SHP77 treated with DMSO at 0.1 percent for 48 hours (cell line): ENCODE measurements at regions not wholly inside any gene's neighbourhood (a gene's known extent, or its start where the extent isn't known, plus 50 kb on each side); places are given as distances from the start of the nearest gene placed in this dataset.
"Not testable (repeated sequence)": the region's sequence is repeated elsewhere in the genome, so short reads cannot be mapped to it uniquely, and the experiment has no call there.

Experiments used
- DNase-seq: peaks from one replicate; lab custom pipeline; 2025; lab: John Stamatoyannopoulos, UW

DNA sequence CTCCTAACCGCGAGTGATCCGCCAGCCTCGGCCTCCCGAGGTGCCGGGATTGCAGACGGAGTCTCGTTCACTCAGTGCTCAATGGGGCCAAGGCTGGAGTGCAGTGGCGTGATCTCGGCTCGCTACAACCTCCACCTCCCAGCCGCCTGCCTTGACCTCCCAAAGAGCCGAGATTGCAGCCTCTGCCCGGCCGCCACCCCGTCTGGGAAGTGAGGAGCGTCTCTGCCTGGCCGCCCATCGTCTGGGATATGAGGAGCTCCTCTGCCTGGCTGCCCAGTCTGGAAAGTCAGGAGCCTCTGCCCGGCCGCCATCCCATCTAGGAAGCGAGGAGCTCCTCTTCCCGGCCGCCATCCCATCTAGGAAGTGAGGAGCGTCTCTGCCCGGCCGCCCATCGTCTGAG lies 58.8 kb upstream of the ANKRD30BL start:
- not testable (repeated sequence) for DNase-seq

GRCh38 chr2:132221886-132222285 lies 60.1 kb upstream of the ANKRD30BL start:
- not testable (repeated sequence) for DNase-seq

DNA sequence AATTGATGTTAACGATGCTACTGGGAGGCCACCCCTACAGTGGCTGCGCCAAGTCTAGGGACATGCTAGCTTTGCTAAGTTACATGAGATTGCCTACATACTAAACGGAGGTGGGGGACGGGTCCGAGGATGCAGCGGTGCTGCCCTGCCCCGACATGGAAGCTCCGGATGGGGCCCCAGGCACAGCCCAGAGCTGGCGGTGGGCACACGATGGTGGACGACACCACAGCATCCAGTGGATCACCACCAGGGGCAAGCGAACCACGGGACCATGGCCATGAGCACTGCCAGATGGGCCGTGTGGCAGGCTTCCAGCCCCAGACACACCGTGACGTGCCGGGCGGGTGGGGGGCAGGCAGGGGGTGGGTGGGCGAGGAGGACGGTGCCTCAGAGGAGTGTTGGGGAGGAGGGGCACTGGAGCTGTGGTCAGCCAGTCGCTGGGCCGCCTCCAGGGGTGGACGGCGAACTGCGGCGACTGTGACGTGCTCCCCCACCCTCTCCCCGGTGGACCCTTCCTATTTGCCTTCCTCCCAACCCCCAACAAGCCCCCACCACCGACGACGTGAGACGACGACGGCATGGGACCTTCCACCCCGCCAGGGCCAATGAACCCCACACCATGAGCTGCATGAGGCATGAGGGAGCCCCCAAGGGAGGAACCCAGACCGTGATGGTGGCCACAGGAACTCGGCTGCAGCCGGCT lies 90.6 kb upstream of the ANKRD30BL start:
- DNase-seq = no peak

DNA sequence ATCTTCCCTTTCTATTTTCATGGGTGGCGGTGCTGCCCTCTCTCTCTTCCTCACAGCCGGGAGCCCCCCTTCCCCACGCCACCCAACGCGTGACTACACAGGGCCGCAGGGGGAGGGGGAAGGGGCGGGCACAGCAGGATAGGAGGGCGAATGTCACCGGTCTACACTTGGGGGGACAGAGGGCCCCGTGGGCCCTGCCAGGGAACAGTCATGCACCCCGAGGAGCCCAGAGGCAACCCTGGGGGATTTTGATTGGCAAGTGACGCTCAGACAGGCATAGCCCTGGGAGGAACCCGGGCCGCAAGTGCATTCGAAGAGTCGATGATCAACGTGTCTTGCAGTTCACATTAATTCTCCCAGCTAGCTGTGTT lies 91.1 kb upstream of the ANKRD30BL start:
- DNase-seq = no peak

GRCh38 chr2:132253496-132254305 lies 91.9 kb upstream of the ANKRD30BL start:
- no peak for DNase-seq

DNA sequence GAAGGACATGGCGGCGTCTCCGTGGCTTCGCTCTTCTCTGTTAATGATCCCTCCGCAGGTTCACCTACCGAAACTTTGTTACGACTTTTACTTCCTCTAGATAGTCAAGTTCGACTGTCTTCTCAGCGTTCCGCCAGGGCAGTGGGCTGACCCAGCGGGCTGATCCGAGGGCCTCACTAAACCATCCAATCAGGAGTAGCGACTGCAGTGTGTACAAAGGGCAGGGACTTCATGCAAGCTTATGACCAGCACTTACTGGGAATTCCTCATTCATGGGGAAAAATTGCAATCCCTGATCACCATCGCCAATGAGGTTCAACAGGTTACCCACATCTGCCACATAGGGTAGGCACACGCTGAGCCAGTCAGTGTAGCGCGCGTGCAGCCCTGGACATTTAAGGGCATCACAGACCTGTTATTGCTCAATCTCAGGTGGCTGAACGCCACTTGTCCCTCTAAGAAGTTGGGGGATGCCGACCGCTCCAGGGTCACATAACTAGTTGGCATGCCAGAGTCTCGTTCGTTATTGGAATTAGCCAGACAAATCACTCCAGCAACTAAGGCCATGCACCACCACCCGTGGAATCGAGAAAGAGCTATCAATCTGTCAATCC lies 92.7 kb upstream of the ANKRD30BL start:
- DNase-seq = not testable (repeated sequence)

DNA sequence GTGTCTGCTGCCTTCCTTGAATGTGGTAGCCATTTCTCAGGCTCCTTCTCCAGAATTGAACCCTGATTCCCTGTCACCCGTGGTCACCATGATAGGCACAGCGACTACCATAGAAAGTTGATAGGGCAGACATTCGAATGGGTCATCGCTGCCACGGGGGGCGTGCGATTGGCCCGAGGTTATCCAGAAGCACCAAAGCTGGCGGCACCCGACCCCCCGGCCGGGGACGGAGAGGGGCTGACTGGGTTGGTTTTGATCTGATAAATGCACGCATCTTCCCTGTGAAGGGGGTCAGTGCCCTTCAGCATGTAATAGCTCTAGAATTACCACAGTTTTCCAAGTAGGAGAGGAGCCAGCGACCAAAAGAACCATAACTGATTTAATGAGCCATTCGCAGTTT lies 94.0 kb upstream of the ANKRD30BL start:
- DNase-seq = no peak

DNA sequence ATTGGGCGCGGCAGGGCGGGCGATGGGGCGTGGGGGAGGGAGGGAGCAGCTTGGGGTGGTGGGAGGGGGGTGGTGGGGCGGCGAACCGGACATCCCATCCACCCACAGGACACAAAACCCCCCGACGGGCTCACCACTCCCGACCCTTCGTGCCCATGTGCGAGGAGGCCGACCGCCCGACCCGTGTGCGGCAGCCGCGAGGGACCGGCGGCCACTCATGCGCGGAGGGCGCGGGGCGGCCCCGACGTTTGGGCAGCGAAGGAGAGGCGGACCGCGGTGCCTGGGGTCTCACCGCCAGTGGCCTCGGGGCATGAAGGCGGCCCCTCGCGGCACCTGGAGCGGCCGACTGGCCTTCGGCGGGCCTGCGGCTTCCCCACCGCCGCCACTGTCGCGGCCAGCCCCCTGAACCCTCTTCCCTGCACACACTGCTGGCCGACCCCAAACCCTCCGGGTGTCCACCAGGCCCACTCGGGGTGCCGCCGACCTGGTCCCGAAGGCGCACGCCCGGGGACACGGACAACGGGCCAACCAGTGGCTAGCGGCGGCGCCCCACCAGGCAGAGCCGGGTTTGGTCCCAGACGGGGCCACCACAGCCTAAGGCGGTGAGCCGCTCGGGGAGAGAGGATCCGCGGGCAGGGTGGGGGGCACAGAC lies 94.6 kb upstream of the ANKRD30BL start:
- DNase-seq = no peak

DNA sequence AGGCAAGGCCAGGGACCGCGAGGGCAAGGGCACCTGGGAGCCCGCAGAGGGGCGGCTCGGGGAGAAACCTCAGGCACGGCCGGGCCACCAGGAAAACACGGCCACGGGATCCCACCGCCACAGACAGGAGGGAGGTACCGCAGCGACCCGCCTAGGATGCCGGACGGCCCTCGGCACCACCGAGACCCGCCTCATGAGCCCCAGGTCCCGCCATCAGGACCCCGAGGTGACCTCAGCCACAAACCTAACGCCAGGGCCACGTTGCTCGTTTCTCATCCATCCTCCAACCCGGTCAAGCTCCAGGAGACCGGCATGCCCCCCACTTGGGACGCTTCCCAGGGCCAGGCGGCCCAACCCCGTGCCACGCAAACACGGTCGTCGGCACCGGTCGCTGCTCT lies 95.2 kb upstream of the ANKRD30BL start:
- not testable (repeated sequence) for DNase-seq

DNA sequence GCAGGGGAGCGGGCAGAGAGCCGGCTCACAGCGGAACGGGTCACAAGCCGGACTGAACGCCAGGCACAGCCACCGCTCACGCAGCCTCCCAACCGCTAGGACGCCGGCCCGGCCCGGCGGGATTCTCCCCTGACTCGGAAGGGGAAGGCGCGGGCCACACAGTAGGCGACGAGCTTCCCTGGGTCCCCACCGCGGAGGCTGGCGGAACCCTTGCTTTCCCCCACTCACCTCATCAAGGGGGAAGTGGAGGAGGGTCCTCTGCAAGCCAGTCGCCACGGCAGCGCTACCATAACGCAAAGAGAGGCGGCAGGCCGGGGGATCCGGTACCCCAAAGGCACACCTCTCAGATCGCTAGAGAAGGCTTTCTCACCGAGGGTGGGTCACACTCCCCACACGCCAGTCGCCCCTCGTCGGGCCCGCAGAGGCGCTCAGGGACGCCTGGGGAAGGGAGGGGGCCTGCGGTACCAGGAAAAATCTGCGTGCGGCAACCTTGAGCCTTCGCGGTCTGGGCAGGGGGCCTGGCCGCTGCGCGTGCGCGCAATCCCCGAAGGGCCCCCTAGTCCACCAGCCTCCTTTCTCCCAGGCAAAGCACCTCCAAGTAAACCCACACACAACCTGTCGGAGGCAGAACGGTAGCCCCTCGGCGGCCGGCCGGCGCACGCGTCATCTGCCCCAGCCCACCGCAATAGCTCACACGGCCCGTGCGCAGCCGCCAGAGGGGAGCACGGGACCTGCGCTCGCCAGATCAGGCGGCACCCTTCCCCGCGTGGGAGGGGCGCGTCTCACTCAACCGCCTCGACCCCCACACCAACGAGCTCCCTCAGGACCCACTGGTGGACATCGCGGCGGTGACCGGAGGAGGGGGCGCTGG lies 95.8 kb upstream of the ANKRD30BL start:
- not testable (repeated sequence) for DNase-seq

DNA sequence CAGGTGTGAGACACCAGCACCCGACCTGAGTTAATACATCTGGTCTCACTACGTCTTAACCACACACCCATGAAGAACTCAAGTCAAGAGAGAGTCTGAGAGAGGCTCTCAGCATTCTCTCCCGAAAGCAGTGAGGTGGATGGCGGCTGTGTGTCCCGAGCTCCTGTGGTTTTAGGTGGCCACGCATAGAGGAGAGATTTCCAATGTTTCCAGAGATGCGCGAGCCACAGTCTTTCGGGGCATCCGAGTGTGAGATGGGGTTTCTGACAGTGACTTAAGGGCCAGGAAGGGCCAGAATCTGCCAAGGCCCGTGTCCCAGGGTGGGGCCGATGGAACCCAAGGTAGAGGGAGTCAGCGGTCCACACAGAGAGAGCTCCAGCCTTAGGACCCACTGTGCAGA lies 97.5 kb upstream of the ANKRD30BL start:
- DNase-seq = not testable (repeated sequence)

DNA sequence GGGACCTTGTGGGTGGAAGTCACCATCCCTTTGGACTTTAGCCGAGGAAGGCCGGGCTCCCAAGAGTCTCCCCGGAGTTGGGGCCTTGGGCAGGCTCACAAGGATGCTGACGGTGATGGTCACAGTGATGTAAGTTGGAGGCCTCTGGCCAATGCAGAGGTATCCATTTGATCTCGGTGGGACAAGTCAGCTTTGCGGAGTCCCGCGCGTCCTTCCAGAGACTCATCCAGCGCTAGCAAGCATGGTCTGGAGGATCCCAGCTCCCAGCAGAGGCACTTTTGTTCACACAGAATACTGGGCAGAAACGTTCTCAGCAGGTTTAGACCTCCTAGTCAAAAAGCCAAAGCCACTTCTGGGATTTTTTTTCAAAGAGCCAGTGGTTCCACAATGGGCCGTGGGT lies 103.8 kb upstream of the ANKRD30BL start:
- not testable (repeated sequence) for DNase-seq

DNA sequence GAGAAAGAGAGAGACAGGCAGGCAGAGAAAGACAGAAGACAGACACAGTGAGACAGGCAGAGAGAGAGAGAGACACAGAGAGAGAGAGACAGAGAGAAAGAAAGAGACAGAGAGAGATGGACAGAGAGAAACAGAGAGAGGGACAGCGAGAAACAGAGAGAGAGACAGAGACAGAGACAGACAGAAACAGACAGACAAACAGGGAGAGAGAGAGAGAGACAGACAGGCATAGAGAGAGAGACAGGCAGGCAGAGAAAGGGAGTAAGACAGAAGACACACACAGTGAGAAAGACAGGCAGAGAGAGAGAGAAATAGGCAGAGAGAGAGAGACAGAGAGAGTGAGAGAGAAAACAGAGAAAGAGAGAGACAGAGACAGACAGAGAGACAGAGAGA lies 105.3 kb upstream of the ANKRD30BL start:
- DNase-seq = no peak

DNA sequence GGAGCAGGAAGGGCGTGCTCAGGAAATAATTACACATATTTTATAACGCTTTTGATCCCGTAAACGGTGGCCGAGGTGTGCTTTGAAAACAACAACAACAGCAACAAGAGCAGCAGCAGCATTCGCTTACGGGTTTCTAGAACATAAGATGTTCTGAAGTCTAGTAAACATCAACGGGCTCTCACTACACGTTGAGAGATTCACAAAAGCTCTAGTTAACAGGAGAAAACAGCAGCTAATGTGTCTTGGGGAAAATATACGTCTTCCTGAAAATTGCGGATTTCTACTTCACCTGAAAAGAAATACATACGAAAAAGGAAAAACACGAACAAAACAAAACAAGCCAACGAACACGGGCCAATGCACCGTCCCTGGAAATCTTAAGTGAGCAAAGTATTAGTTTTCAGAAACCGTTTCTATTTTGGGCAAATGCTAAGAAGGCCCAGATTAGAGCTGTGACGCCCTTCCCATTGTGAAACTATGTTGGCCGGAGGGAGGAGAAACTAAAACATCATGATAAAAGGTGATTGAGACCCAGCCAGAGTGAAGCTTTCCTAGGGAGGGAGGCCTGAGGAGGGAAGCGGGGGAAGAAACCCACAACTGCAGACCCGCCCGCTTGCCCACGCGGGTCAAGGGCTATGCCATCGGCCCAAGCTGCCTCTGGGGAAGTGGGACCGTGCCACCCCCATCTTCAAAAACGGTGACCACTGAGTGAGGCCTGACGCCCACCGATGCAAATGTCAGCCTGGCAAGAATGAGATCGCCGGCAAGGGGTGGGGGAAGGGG lies 105.9 kb upstream of the ANKRD30BL start:
- DNase-seq = not testable (repeated sequence)

- DNase-seq = not testable (repeated sequence)
These were observed 106.7 kb upstream of the ANKRD30BL start for GRCh38 chr2:132268284-132268976.

- DNase-seq = no peak
These were observed 107.3 kb upstream of the ANKRD30BL start for GRCh38 chr2:132268977-132269523.

DNA sequence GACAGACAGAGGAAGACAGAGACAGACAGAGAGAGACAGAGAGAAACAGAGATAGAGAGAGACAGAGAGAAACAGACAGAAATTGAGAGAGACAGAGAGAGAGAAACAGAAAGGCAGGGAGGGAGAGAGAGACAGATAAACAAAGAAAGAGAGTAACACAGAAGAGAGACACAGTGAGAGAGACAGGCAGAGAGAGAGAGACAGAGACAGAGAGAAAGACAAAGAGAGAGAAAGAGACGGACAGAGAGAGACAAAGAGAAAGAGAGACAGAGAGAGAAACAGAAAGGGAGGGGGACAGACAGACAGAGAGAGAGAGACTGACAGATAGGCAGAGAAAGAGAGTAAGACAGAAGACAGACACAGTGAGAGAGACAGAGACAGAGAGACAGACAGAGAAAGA lies 108.5 kb upstream of the ANKRD30BL start:
- DNase-seq = no peak

DNA sequence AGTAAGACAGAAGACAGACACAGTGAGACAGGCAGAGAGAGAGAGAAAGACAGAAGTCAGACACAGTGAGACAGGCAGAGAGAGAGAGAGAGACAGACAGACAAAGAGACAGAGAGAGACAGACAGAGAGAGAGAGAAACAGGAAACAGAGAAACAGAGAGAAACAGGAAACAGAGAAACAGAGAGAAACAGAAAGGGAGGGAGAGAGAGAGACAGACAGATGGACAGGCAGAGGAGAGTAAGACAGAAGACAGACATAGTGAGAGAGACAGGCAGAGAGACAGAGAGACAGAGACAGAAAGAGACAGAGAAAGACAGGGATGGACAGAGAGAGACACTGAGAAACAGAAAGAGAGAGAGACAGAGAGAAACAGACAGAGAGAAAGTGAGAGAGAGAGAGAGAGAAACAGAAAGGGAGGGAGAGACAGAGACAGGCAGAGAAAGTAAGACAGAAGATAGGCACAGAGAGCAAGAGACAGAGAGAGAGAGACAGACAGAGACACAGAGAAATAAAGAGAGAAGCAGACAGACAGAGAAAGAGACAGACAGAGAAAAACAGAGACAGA lies 109.3 kb upstream of the ANKRD30BL start:
- DNase-seq = no peak

DNA sequence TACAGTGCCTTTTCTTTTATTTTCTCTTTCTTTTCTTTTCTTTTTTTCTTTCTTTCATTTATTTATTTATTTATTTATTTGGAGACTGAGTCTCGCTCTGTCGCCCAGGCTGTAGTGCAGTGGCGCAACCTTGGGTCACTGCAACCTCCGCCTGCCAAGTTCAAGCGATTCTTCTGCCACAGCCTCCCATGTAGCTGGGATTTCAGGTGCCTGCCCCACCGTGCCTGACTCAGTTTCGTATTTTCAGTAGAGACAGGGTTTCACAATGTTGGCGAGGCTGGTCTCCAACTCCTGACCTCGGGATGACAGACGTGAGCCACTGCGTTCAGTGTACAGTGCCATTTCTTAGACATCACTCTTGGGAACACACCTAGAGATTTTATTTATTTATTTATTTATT lies 110.0 kb upstream of the ANKRD30BL start:
- not testable (repeated sequence) for DNase-seq
